Stomach (tissue), 4 donors: ENCODE measurements at regions not wholly inside any gene's neighbourhood (a gene's known extent, or its start where the extent isn't known, plus 50 kb on each side); places are given as distances from the start of the nearest gene placed in this dataset.

Source experiments
- POLR2A ChIP-seq, 4 donors: fragments of 450-650 bp; IDR thresholded peaks; one replicate each; pipeline ENCODE4 v1.6.1; 2016; ENCODE audit warnings: antibody characterized with exemption in 4 of 4, control low read depth in 2 of 4, mild to moderate bottlenecking in 1 of 4, moderate library complexity in 1 of 4
- POLR2AphosphoS5 ChIP-seq, 3 donors: sonication (generic); formaldehyde crosslinking; IDR thresholded peaks; one replicate each; pipeline ENCODE4 v1.6.1; 2016; ENCODE audit warnings: antibody characterized with exemption in 3 of 3
- TF ChIP-seq, protein P1 (sequence below), 7 experiments: fragments of 450-650 bp in 4 of 7; fragments of 200-600 bp in 3 of 7; sonication (generic) in 3 of 7; IDR thresholded peaks; one replicate each; pipeline ENCODE4 v1.5.1; 2016 to 2019; ENCODE audit warnings: antibody characterized with exemption in 7 of 7, control low read depth in 2 of 7, mild to moderate bottlenecking in 1 of 7

DNA sequence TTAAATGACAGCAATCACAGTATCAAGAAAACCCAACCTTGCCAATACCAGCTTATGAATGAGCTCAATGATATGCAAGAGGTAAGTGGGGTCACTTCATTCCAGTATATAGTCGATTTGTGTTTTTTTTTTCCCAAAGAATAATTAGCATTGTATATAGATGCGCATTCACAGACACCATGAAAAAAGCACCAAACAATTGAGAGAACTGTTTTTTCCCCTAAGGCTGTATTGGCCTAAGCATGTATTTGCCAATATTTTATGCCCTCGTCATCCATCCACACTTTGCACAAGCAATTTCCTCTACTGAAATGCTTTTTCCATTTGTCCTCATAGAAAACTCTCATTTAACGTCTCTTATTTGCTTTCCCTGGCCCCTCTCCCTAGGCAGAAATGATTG is 213.7 kb downstream of the SAMD5 start:
- no peak for TF ChIP-seq POLR2A (IDR thresholded peaks at IDR 0.05)
- TF ChIP-seq, protein P1, sequence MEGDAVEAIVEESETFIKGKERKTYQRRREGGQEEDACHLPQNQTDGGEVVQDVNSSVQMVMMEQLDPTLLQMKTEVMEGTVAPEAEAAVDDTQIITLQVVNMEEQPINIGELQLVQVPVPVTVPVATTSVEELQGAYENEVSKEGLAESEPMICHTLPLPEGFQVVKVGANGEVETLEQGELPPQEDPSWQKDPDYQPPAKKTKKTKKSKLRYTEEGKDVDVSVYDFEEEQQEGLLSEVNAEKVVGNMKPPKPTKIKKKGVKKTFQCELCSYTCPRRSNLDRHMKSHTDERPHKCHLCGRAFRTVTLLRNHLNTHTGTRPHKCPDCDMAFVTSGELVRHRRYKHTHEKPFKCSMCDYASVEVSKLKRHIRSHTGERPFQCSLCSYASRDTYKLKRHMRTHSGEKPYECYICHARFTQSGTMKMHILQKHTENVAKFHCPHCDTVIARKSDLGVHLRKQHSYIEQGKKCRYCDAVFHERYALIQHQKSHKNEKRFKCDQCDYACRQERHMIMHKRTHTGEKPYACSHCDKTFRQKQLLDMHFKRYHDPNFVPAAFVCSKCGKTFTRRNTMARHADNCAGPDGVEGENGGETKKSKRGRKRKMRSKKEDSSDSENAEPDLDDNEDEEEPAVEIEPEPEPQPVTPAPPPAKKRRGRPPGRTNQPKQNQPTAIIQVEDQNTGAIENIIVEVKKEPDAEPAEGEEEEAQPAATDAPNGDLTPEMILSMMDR (IDR thresholded peaks at IDR 0.05): no peak
- no peak for TF ChIP-seq POLR2AphosphoS5 (IDR thresholded peaks at IDR 0.05)
